ENCODE measurements at regions not wholly inside any gene's neighbourhood (a gene's known extent, or its start where the extent isn't known, plus 50 kb on each side); places are given as distances from the start of the nearest gene placed in this dataset.
"Not testable (repeated sequence)": the region's sequence is repeated elsewhere in the genome, so short reads cannot be mapped to it uniquely, and the experiment has no call there.

GRCh38 chr14:105886791-105887191, 360.4 kb downstream of the TMEM121 start:
- TF ChIP-seq CTCF (IDR thresholded peaks at IDR 0.05); EZH2 (IDR thresholded peaks at IDR 0.05; ENCODE audit: borderline replicate concordance, insufficient read depth, low read depth, low read length, poor library complexity, severe bottlenecking): not testable (repeated sequence)
